Amygdala (tissue), 56 donors: ENCODE measurements at regions not wholly inside any gene's neighbourhood (a gene's known extent, or its start where the extent isn't known, plus 50 kb on each side); places are given as distances from the start of the nearest gene placed in this dataset.
"Not testable (repeated sequence)": the region's sequence is repeated elsewhere in the genome, so short reads cannot be mapped to it uniquely, and the experiment has no call there.

Experiments
- DNase-seq, 56 donors: peaks; one replicate each; lab custom pipeline; 2025; lab: John Stamatoyannopoulos, UW

DNA sequence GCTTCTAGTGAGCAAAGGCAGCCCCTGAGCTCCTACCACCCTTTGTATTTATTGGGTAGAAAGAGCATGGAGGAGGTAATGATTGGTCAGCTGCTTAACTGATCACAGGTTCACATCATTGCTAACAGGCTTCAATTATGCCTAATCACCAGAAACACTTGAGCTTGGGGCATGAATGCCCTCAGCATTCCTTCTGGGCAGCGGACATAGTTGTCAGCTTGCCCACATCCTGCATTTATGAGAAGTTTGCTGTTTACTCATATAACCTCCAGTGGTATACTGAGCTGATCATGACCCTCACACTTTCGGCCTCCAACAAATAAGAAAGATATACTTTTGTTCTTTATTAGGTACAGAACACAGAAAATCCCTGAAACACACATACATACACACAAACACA, 140.3 kb upstream of the ODAD2 start:
- no peak for DNase-seq

GRCh38 chr10:28137907-28138880, 139.3 kb upstream of the ODAD2 start:
- no peak for DNase-seq

DNA sequence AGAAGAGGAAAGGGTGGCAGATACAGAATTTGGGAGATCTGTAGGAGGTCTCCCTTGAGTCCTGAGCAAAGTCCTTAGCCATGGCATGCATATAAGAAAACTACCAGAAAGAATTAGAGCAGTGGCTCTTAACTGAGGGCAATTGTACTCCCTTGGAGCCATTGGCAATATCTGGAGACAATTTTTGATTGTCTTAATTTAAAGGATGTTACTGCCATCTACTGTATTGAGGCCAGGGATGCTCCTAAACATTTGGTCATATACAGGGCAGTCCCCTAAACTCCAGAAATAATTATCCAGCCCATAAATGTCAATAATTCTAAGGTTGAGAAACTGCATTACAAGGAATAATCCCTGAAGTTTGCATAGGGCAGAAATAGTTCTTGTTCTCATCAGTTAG, 136.4 kb upstream of the ODAD2 start:
- DNase-seq: no peak

- no peak for DNase-seq
Measured at GRCh38 chr10:28130267-28130666, 131.4 kb upstream of the ODAD2 start.

GRCh38 chr10:28127881-28128280, 129.0 kb upstream of the ODAD2 start:
- no peak for DNase-seq

- DNase-seq: no peak
Measured at GRCh38 chr10:28125701-28126100, 126.8 kb upstream of the ODAD2 start.

DNA sequence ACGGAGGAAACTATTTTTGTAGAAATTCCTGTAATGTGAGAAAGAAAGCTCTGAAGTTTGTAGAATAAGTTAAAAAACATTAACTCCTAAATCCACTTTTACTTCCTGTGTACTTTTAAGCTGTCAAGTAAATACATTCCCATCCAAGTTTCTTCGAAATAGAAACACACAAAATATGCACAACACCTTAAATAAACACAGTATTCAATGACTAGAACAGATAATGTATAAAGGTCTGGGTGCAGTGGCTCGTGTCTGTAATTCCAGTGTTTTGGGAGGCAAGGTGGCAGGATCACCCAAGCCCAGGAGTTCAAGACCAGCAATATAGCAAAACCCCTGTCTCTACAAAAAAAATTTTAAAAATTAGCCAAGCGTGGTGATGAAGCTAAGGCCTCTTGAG, 121.9 kb upstream of the ODAD2 start:
- no peak for DNase-seq

DNA sequence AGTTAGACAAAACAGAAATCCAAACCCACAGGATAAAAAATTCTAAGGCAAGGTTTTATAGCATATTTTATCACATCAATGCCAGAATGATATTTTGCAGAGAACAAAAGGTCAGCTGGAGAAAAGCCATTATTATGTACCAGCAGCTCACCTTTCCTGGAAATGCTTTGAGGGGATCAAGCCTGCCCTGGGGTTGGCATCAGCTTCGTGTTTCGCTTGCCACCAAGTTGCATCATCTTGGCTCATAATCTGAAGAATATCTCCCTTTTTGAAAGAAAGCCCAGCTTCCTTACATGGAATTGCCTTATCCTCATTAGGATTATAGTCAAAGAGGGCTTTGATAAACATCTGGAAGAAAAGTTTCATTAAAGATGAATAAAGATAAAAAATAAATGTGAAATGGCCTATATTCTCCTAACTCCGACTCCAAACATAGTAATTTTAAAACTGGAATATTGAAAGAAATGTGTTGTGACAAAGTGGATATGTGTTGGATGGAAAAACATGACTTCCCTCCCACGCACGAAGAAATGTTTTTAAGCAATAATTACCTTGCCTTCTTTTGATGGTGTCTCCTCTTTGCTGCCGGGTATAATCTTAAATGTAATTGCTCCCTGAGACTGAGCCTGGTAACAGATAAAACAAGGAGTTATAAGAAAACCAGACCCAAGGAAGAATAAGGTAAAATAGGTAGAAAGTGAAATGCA, 121.3 kb upstream of the ODAD2 start:
- DNase-seq: no peak

GRCh38 chr10:28118985-28119628, 120.2 kb upstream of the ODAD2 start:
- no peak for DNase-seq

DNA sequence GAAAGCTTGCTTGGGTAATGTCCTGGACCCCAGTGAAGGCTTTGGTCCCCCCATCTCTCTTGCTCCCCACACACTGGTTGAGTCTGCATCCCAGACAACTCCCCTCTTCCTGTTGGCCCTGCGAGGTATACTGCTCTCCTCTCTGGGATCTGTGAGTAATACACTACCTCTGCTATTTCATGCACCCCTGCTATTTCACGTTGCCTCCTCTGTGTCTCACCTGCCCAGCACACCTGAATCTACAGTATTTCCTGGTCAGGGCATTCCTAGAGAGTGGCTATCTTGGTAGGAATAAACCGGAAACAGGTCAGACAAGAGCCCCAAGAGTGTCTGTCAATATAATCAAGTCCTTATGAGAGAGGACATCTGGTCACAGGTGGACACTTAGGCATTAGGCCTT, 114.3 kb upstream of the ODAD2 start:
- no peak for DNase-seq

DNA sequence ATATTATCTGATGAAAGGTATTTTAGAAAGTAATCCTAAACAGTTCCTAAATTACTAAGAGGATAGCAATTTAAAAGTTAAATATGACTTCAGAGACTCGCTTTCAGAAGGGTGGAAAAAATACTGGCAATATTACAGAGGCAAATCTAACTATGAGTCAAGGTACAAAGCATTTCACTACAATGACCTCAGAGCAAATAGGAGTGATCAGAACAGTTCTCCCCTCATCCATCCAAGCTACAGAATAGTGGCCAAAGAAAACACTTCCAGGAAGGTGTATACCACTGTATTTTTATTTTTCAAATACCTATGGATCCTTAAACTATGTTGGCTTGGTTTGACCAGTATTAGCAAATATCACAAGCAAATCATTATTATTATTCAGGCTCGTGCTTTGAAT, 112.8 kb upstream of the ODAD2 start:
- no peak for DNase-seq

- no peak for DNase-seq
Measured at GRCh38 chr10:28105561-28105960, 106.7 kb upstream of the ODAD2 start.

DNA sequence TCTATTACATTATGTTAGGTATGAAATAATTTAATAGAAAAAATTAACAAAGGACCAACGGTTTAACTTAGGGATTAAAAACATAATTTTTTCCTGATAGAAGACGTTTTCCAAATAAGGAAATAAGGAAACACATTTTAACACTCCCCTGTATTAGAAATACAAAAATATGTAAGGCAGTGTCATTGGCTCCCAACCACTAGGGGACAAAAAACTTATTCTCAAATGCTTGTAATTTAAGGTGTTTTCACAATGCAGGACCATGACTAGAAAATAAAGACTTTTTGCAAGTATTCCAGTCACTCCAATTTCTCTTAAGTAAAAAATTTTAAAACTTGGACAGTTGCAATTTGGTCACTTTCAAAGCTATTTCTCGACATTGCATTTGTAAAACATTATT, 98.8 kb upstream of the ODAD2 start:
- DNase-seq: no peak

- DNase-seq: no peak
Measured at GRCh38 chr10:28095791-28096378, 97.0 kb upstream of the ODAD2 start.

GRCh38 chr10:28094121-28094520, 95.2 kb upstream of the ODAD2 start:
- no peak for DNase-seq

DNA sequence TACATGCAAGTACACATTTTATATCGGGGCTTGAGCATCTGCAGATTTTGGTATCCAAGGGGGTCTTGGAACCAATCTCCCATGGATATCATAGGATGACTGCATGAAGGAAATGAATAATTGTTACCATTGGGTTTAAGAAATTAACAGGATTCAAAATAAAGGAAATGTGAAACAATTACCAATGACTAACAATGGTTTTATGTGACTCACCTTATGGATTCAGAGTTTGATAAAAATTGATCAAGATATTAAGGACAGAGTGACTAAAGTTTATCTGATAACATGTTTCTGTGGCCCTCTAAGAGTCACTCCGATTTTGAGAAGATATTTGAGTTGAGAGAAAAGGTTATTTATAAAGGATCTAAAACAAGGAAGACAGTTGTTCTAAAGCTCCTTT, 93.0 kb upstream of the ODAD2 start:
- DNase-seq: no peak

DNA sequence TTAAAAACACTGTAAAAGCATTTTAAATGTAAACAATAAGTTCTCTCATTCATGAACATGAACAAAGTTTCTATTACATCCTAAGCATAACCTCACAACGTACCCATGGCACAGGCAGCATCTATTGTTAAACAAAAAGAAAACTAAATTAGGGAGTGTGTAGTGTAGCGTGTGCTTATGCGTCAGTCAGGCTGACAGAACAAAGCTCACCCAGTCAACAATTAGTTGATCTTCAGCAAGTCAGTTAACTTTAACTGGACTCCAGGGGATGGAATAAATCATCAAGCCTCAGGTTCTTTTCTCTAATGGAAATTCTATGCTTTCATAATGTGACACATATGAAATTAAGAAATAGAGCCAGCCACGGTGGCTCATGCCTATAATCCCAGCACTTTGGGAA, 91.6 kb upstream of the ODAD2 start:
- no peak for DNase-seq

DNA sequence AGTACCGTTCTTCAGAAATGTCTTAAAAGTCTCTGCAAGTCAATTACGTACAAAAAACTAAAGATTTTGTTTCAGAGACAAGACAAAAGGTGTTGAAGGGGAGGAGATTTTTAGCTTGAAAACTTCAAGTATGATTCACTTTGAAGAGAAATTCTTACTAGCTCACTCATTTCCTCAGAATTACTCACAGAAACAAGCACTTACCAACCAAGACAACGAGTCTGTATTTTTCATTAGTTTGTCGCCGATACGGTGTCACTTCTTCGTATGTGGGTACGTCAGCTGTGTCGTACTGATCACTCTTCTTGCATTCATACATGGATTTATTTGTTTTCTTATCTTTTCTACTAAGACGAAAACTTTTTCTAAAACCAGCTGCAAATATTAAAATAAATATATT, 90.6 kb upstream of the ODAD2 start:
- no peak for DNase-seq

- DNase-seq: no peak
Measured at GRCh38 chr10:28087661-28088351, 88.9 kb upstream of the ODAD2 start.

DNA sequence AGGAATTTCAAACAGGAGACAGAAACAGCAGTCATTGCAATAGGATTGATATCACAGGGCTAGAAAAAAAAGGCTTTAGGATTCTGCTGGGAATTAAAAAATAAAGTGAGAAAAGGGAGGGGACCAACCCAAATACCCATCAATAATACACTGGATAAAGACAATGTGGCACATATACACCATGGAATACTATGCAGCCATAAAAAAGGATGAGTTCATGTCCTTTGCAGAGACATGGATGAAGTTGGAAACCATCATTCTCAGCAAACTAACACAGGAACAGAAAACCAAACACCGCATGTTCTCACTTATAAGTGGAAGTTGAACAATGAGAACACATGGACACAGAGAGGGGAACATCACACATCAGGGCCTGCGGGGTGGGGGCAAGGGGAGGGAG, 86.9 kb upstream of the ODAD2 start:
- DNase-seq: not testable (repeated sequence)
